HepG2 (cell line): ENCODE measurements at regions not wholly inside any gene's neighbourhood (a gene's known extent, or its start where the extent isn't known, plus 50 kb on each side); places are given as distances from the start of the nearest gene placed in this dataset.

Experiments
- ATAC-seq: fragments of 200-7000 bp; cut with Tn5 transposase; 3 replicates; pipeline ENCODE4 v1.9.1; 2020; ENCODE audit warnings: mild to moderate bottlenecking, moderate library complexity
- BruUV-seq: library from RNA; stranded (reverse); fragments of 400-500 nt; replicated peaks from 2 replicates; lab custom pipeline; 2021; lab: Mats Ljungman, UMichigan
- CTCF ChIA-PET: fragments of 300-600 bp; formaldehyde crosslinking; extraction: SDS; loops from one replicate; lab custom pipeline; 2021; ENCODE audit warnings: low total read pairs, inconsistent platforms, low intra/inter-chr PET ratio; lab: Yijun Ruan, JAX
- POLR2A ChIA-PET: fragments of 350-600 bp; sonication (Branson Sonifier 250); formaldehyde crosslinking; loops from one replicate; lab custom pipeline; 2020; ENCODE audit warnings: antibody characterized with exemption, inconsistent platforms; lab: Yijun Ruan, JAX
- DNase-seq: peaks from one replicate; pipeline ENCODE4 v3.0.0-alpha.2; 2015; ENCODE audit warnings: low spot score
- FAIRE-seq: peaks from 3 replicates; lab custom pipeline; 2011; peaks lifted over from hg19 to GRCh38; lab: Jason Lieb, UNC
- H2AFZ ChIP-seq: one replicate; pipeline ENCODE4 v1.6.1; 2011; ENCODE audit warnings: low read length, inconsistent platforms
- H3K27ac ChIP-seq: fragments of 300-600 bp; 3 replicates; pipeline ENCODE4 v1.8.0; 2011; ENCODE audit warnings: mixed run types, mild to moderate bottlenecking, mixed read lengths, low read length, inconsistent platforms; ENCODE audit not compliant: insufficient read depth; ENCODE audit errors: extremely low read length
- H3K27me3 ChIP-seq, 2 experiments: fragments of 200-600 bp in 1 of 2; 2 replicates in 1 of 2; 3 replicates in 1 of 2; pipeline versions ENCODE4 v1.6.0 to v1.8.0; 2011; ENCODE audit warnings: low read length in 2 of 2, mild to moderate bottlenecking in 2 of 2, moderate library complexity in 2 of 2, inconsistent platforms in 1 of 2; ENCODE audit not compliant: insufficient read depth in 2 of 2, control insufficient read depth in 1 of 2
- H3K36me3 ChIP-seq, 2 experiments: fragments of 200-600 bp in 1 of 2; replicated peaks in 1 of 2; 2 replicates in 1 of 2; 3 replicates in 1 of 2; pipeline versions ENCODE4 v1.5.1 to v1.8.0; 2011; ENCODE audit warnings: low read length in 2 of 2, inconsistent platforms in 1 of 2; ENCODE audit not compliant: insufficient read depth in 2 of 2, control insufficient read depth in 1 of 2
- H3K4me1 ChIP-seq: 2 replicates; pipeline ENCODE4 v1.5.1; 2012; ENCODE audit warnings: low read length, inconsistent platforms; ENCODE audit not compliant: insufficient read depth
- H3K4me2 ChIP-seq: 2 replicates; pipeline ENCODE4 v1.6.0; 2011; ENCODE audit warnings: low read depth, low read length, inconsistent platforms
- H3K4me3 ChIP-seq, 3 experiments: fragments of 200-600 bp in 1 of 3; sonication (generic), shearing (Covaris generic) in 1 of 3; replicated peaks in 1 of 3; 2 replicates each; pipeline ENCODE4 v1.5.1; 2011 to 2016; ENCODE audit warnings: low read length in 3 of 3, inconsistent platforms in 2 of 3, low read depth in 2 of 3, mild to moderate bottlenecking in 2 of 3, control low read depth in 1 of 3, mixed read lengths in 1 of 3; ENCODE audit not compliant: insufficient read depth in 1 of 3
- H3K79me2 ChIP-seq: one replicate; pipeline ENCODE4 v1.6.1; 2011; ENCODE audit warnings: low read length, inconsistent platforms; ENCODE audit not compliant: insufficient read depth
- H3K9ac ChIP-seq: 2 replicates; pipeline ENCODE4 v1.6.0; 2011; ENCODE audit warnings: mild to moderate bottlenecking, low read depth, low read length, inconsistent platforms; ENCODE audit not compliant: insufficient read depth
- H3K9me3 ChIP-seq: 2 replicates; pipeline ENCODE4 v1.5.1; 2012; ENCODE audit warnings: mild to moderate bottlenecking, low read length
- H4K20me1 ChIP-seq: 2 replicates; pipeline ENCODE4 v1.6.0; 2011; ENCODE audit warnings: inconsistent platforms, mild to moderate bottlenecking, low read length, moderate library complexity; ENCODE audit not compliant: insufficient read depth
- BCL6 ChIP-seq: IDR thresholded peaks from 2 replicates; pipeline ENCODE4 v1.6.1; 2016; ENCODE audit warnings: missing genetic modification reagents, missing compliant biosample characterization
- CBX1 ChIP-seq: IDR thresholded peaks from one replicate; pipeline ENCODE4 v1.6.1; 2016; ENCODE audit warnings: antibody characterized with exemption, low read depth
- CHCHD3 ChIP-seq: sonication (generic); formaldehyde crosslinking; IDR thresholded peaks from 2 replicates; pipeline ENCODE4 v1.8.0; 2022; ENCODE audit warnings: mild to moderate bottlenecking, missing genetic modification reagents, moderate library complexity
- JUND ChIP-seq: sonication (generic); formaldehyde crosslinking; IDR thresholded peaks from 2 replicates; pipeline ENCODE4 v1.8.0; 2022; ENCODE audit warnings: mild to moderate bottlenecking, missing genetic modification reagents
- ZBED4 ChIP-seq: sonication (generic); formaldehyde crosslinking; IDR thresholded peaks from 2 replicates; pipeline ENCODE4 v1.4.0; 2020; ENCODE audit warnings: missing genetic modification reagents, borderline replicate concordance
- ZIK1 ChIP-seq: sonication (generic); formaldehyde crosslinking; IDR thresholded peaks from 2 replicates; pipeline ENCODE4 v1.5.0; 2020; ENCODE audit warnings: mild to moderate bottlenecking, low read depth, missing genetic modification reagents, borderline replicate concordance
- ZNF253 ChIP-seq: sonication (generic); formaldehyde crosslinking; IDR thresholded peaks from 2 replicates; pipeline ENCODE4 v1.8.0; 2022; ENCODE audit warnings: mild to moderate bottlenecking, missing genetic modification reagents, borderline replicate concordance
- ZNF550 ChIP-seq: sonication (generic); formaldehyde crosslinking; IDR thresholded peaks from 2 replicates; pipeline ENCODE4 v1.4.0; 2020; ENCODE audit warnings: mild to moderate bottlenecking, missing genetic modification reagents, borderline replicate concordance
- ZNF784 ChIP-seq: sonication (generic); formaldehyde crosslinking; IDR thresholded peaks from 2 replicates; pipeline ENCODE4 v1.5.1; 2020; ENCODE audit warnings: missing genetic modification reagents, mild to moderate bottlenecking, borderline replicate concordance
- ZSCAN22 ChIP-seq: sonication (generic); formaldehyde crosslinking; IDR thresholded peaks from 2 replicates; pipeline ENCODE4 v1.4.0; 2020; ENCODE audit warnings: mild to moderate bottlenecking, missing genetic modification reagents
- WGBS: methylation state at CpG from one replicate; pipeline ENCODE4 v1.1.6; 2017; ENCODE audit warnings: low lambda C conversion rate; 5-methylcytosine and 5-hydroxymethylcytosine counted together
- in situ Hi-C: cut with HindIII; loops from 2 replicates; pipeline ENCODE4 v1.10.0; 2017; ENCODE audit warnings: low pct_unique_long_range_greater_than_20kb; ENCODE audit not compliant: extremely low pct_ligation_motif_present
- intact Hi-C: fragments of 100-400 bp; cut with micrococcal nuclease; formaldehyde crosslinking; loops from one replicate; pipeline ENCODE4 v1.10.0; 2022; ENCODE audit not compliant: unreplicated experiment

DNA sequence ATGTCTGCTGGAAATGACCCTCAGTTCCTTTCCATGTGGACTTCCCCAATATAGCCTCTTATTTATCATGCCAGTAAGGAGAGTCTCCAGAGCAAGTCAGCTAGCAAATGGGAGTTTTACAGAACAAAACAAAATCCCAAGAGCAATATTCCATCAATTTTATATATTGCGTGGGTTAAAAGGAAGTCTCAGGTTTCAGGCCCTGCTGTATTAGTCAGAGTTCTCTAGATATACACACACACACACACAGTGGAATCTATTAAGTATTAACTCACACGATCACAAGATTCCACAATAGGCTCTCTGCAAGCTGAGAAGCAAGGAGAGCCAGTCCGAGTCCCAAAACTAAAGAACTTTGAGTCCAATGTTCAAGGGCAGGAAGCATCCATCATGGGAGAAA, 102.8 kb upstream of the MAP2 start (continued):
- TF ChIP-seq ZNF550 (CRISPR knock-in tag): no peak
- TF ChIP-seq CBX1: no peak
- TF ChIP-seq ZBED4: no peak
- no peak for TF ChIP-seq ZNF784 (CRISPR knock-in tag)
- TF ChIP-seq BCL6 (CRISPR knock-in tag): no peak
- no peak for TF ChIP-seq CHCHD3

DNA sequence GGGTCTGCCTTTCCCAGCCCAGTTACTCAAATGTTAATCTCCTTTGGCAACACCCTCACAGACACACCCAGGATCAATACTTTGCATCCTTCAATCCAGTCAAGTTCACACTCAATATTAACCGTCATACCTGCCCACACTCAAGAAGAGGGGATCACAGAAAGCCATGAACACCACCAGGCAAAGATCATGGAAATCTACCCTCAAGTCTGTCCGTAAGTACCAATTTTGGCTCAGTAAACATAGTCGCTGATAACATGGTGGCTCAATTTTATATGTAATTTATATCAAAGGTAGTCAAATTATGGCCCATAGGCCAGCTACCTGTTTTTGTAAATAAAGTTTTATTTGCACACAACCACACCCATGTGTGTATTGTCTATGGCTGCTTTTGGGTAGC, 102.3 kb upstream of the MAP2 start:
- ChIA-PET CTCF (no interaction called here), POLR2A (no interaction called here)
- ATAC-seq (no peak), DNase-seq (no peak), FAIRE-seq (no peak)
- Histone ChIP-seq H3K36me3 (no peaks in the 10 kb centered on the region), H3K9me3 (no peaks in the 10 kb centered on the region), H3K79me2 (no peaks in the 10 kb centered on the region), H3K4me2 (no peak overlapping the region), H3K27ac (no peak overlapping the region), H3K4me1 (no peaks in the 10 kb centered on the region), H4K20me1 (no peaks in the 10 kb centered on the region), H3K27me3 (no peaks in the 10 kb centered on the region), H3K9ac (no peak overlapping the region), H2AFZ (no peak overlapping the region), H3K4me3 (no peak overlapping the region)
- in situ Hi-C loops: no loop called here
- intact Hi-C loops: no loop called here
- TF ChIP-seq JUND (CRISPR knock-in tag) (no peak), ZSCAN22 (CRISPR knock-in tag) (no peak), ZNF253 (no peak), ZIK1 (no peak)
- WGBS: 6% methylated on average over 3 of the region's 3 CpGs
- no TSS peak for BruUV-seq
